ENCODE measurements at regions not wholly inside any gene's neighbourhood (a gene's known extent, or its start where the extent isn't known, plus 50 kb on each side); places are given as distances from the start of the nearest gene placed in this dataset.
"Not testable (repeated sequence)": the region's sequence is repeated elsewhere in the genome, so short reads cannot be mapped to it uniquely, and the experiment has no call there.

GRCh38 chr6:61168878-61169277 lies 1117.1 kb downstream of the KHDRBS2 start:
- Mint-ChIP-seq H3K27ac (no peak overlapping the region), H3K27me3 (ENCODE audit: insufficient read depth) (no peaks in the 10 kb centered on the region), H3K9me3 (peaks cover 41% of the 10 kb centered on the region), H3K4me1 (ENCODE audit: low read depth) (no peaks in the 10 kb centered on the region), H3K36me3 (ENCODE audit: low read depth) (no peaks in the 10 kb centered on the region), H3K4me3 (no peak overlapping the region)
- DNase-seq: no peak
- TF ChIP-seq, protein P1, sequence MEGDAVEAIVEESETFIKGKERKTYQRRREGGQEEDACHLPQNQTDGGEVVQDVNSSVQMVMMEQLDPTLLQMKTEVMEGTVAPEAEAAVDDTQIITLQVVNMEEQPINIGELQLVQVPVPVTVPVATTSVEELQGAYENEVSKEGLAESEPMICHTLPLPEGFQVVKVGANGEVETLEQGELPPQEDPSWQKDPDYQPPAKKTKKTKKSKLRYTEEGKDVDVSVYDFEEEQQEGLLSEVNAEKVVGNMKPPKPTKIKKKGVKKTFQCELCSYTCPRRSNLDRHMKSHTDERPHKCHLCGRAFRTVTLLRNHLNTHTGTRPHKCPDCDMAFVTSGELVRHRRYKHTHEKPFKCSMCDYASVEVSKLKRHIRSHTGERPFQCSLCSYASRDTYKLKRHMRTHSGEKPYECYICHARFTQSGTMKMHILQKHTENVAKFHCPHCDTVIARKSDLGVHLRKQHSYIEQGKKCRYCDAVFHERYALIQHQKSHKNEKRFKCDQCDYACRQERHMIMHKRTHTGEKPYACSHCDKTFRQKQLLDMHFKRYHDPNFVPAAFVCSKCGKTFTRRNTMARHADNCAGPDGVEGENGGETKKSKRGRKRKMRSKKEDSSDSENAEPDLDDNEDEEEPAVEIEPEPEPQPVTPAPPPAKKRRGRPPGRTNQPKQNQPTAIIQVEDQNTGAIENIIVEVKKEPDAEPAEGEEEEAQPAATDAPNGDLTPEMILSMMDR (IDR thresholded peaks at IDR 0.05): no peak

GRCh38 chr6:61149039-61149438 lies 1137.0 kb downstream of the KHDRBS2 start:
- not testable (repeated sequence) for DNase-seq; H3K4me3 Mint-ChIP-seq; H3K4me1 Mint-ChIP-seq (ENCODE audit: low read depth); H3K36me3 Mint-ChIP-seq (ENCODE audit: low read depth); H3K27ac Mint-ChIP-seq; H3K27me3 Mint-ChIP-seq (ENCODE audit: insufficient read depth)
- H3K9me3 Mint-ChIP-seq: peaks cover 30% of the 10 kb centered on the region

DNA sequence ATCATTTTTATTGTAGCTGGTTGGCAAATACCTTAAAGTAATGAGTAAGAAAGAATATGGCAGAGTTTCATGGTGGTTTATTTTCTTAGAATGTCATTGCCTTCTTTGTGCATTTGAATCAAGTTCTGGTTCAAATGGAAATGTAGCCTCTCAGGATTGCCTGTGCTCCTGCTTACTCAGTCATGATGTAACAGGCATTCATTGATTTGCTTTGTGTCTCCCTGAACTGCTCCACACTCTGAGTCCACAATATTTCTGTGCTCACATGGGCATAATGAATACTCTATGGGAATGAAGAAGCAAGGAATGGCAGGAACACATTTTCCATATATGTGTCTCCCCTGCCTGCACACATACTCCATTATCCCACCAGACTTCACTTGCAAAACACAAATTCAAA lies 1143.8 kb downstream of the KHDRBS2 start:
- H3K27me3 Mint-ChIP-seq (ENCODE audit: insufficient read depth); H3K4me3 Mint-ChIP-seq; H3K4me1 Mint-ChIP-seq (ENCODE audit: low read depth); H3K36me3 Mint-ChIP-seq (ENCODE audit: low read depth); H3K27ac Mint-ChIP-seq; DNase-seq: not testable (repeated sequence)
- peaks cover 10% of the 10 kb centered on the region; the same call in 1 of the 2 replicates for H3K9me3 Mint-ChIP-seq

- TF ChIP-seq, protein P1 (IDR thresholded peaks at IDR 0.05): no peak
- Mint-ChIP-seq H3K27ac (no peak overlapping the region), H3K4me3 (no peak overlapping the region), H3K27me3 (ENCODE audit: insufficient read depth) (no peaks in the 10 kb centered on the region), H3K9me3 (peaks cover 35% of the 10 kb centered on the region), H3K4me1 (ENCODE audit: low read depth) (no peaks in the 10 kb centered on the region), H3K36me3 (ENCODE audit: low read depth) (no peaks in the 10 kb centered on the region)
- DNase-seq: no peak
Measured at GRCh38 chr6:61134028-61134427, 1152.0 kb downstream of the KHDRBS2 start.

GRCh38 chr6:61114185-61114584 lies 1171.8 kb downstream of the KHDRBS2 start:
- H3K27ac Mint-ChIP-seq; H3K36me3 Mint-ChIP-seq (ENCODE audit: low read depth); H3K4me1 Mint-ChIP-seq (ENCODE audit: low read depth); H3K4me3 Mint-ChIP-seq; H3K27me3 Mint-ChIP-seq (ENCODE audit: insufficient read depth); DNase-seq: not testable (repeated sequence)
- H3K9me3 Mint-ChIP-seq: peaks cover 12% of the 10 kb centered on the region

DNA sequence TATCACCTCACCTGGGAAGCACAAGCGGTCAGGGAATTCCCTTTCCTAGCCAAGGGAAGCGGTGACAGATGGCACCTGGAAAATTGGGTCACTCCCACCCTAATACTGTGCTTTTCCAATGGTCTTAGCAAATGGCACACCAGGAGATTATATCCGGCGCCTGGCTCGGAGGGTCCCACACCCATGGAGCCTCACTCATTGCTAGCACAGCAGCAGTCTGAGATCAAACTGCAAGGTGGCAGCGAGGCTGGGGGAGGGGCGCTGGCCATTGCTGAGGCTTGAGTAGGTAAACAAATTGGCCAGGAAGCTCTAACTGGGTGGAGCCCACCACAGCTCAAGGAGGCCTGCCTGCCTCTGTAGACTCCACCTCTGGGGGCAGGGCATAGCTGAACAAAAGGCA lies 1178.1 kb downstream of the KHDRBS2 start:
- H3K4me1 Mint-ChIP-seq (ENCODE audit: low read depth); H3K4me3 Mint-ChIP-seq; H3K27ac Mint-ChIP-seq; DNase-seq; H3K27me3 Mint-ChIP-seq (ENCODE audit: insufficient read depth); H3K36me3 Mint-ChIP-seq (ENCODE audit: low read depth): not testable (repeated sequence)
- peaks cover 31% of the 10 kb centered on the region for H3K9me3 Mint-ChIP-seq

DNA sequence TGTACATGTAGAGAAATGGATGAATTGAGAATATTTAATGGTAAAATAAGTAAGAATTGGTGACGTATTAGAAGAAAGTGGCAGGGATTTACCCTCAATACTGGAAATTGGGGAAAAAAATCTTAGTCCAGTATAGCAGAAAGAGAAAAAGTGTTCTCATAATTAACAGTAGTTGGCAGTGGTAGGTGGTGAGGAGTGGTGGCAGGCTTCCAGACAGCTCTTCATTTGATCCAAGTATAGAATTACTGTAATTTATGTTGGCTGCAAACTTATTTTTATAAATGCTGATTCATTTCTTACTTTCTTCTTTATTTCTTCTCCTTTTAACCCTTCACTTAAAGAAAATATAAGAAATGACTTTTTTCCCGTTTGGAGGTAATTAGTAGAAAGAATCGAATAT lies 1182.4 kb downstream of the KHDRBS2 start:
- not testable (repeated sequence) for H3K27ac Mint-ChIP-seq; H3K4me3 Mint-ChIP-seq; H3K36me3 Mint-ChIP-seq (ENCODE audit: low read depth); H3K4me1 Mint-ChIP-seq (ENCODE audit: low read depth); H3K27me3 Mint-ChIP-seq (ENCODE audit: insufficient read depth); DNase-seq
- H3K9me3 Mint-ChIP-seq: peaks cover 27% of the 10 kb centered on the region

DNA sequence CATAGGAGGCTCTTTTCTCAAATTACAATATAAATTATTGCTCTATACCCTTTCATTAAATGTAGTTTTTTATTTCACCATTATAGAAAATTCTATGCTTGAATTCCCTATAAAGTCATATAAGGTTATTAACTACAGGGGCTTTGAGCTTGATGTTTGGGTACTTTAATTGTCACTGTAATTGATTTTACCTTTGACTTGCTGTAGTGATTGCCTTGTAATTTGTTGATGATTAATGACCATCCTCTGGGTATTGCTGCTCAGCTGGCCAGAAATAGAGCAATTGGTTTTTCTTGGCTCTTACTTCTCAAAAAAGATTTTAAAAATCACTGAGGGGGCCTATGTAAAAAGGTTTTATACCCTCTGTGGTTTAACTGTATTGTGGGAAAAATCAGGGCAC lies 1186.0 kb downstream of the KHDRBS2 start:
- no peaks in the 10 kb centered on the region for H3K27me3 Mint-ChIP-seq (ENCODE audit: insufficient read depth)
- no peak overlapping the region for H3K4me3 Mint-ChIP-seq
- no peaks in the 10 kb centered on the region for H3K36me3 Mint-ChIP-seq (ENCODE audit: low read depth)
- peaks cover 17% of the 10 kb centered on the region for H3K9me3 Mint-ChIP-seq
- no peaks in the 10 kb centered on the region for H3K4me1 Mint-ChIP-seq (ENCODE audit: low read depth)
- DNase-seq: no peak
- TF ChIP-seq, protein P1 (IDR thresholded peaks at IDR 0.05): no peak
- no peak overlapping the region for H3K27ac Mint-ChIP-seq

DNA sequence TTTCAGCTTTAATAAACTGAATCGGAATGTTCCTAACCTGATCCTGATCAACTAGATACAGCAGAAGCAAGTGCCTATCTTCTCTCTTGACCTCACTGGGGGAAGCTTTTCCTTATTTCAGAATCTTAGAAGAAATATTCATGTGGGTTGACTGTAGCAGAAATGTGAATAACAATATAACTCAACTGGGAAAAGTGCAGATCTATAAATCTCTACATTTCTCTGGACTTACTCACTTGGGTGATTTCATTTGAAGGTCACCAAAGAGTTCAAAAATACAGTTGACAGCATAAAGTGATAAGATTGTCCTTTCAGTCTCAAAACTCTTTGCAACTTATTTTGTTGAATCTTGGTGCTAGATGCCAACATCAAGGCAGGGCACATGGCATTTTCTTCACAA lies 1186.5 kb downstream of the KHDRBS2 start:
- not testable (repeated sequence) for H3K27me3 Mint-ChIP-seq (ENCODE audit: insufficient read depth); H3K4me1 Mint-ChIP-seq (ENCODE audit: low read depth); H3K4me3 Mint-ChIP-seq; H3K36me3 Mint-ChIP-seq (ENCODE audit: low read depth); DNase-seq; H3K27ac Mint-ChIP-seq
- H3K9me3 Mint-ChIP-seq: peaks cover 14% of the 10 kb centered on the region

GRCh38 chr6:61087986-61088385 lies 1198.0 kb downstream of the KHDRBS2 start:
- peaks cover 18% of the 10 kb centered on the region for H3K9me3 Mint-ChIP-seq
- not testable (repeated sequence) for H3K36me3 Mint-ChIP-seq (ENCODE audit: low read depth); H3K4me3 Mint-ChIP-seq; H3K4me1 Mint-ChIP-seq (ENCODE audit: low read depth); H3K27me3 Mint-ChIP-seq (ENCODE audit: insufficient read depth); DNase-seq; H3K27ac Mint-ChIP-seq

All from HFFc6 (cell line).